Breast epithelium (tissue), 4 donors: ENCODE measurements at regions not wholly inside any gene's neighbourhood (a gene's known extent, or its start where the extent isn't known, plus 50 kb on each side); places are given as distances from the start of the nearest gene placed in this dataset.

Experiments
- DNase-seq, 2 donors: peaks; one replicate each; pipeline ENCODE4 v3.0.0-alpha.2; 2019; ENCODE audit warnings: low spot score in 2 of 2
- H3K27ac ChIP-seq, 2 donors: fragments of 200-600 bp; sonication (generic) in 1 of 2; one replicate each; pipeline ENCODE4 v1.5.1; 2016 to 2019; ENCODE audit warnings: mild to moderate bottlenecking in 1 of 2
- H3K27me3 ChIP-seq, 2 donors: fragments of 200-600 bp; sonication (generic) in 1 of 2; one replicate each; pipeline versions ENCODE4 v1.5.1 to v1.6.0; 2017 to 2019; ENCODE audit warnings: control low read depth in 1 of 2, mild to moderate bottlenecking in 1 of 2
- H3K36me3 ChIP-seq: fragments of 200-600 bp; one replicate; pipeline ENCODE4 v1.5.1; 2019
- H3K4me1 ChIP-seq, 2 donors: fragments of 200-600 bp; sonication (generic); one replicate each; pipeline ENCODE4 v1.5.1; 2016 to 2019; ENCODE audit warnings: control low read depth in 1 of 2
- H3K4me3 ChIP-seq, 3 donors: fragments of 200-600 bp; sonication (generic); 1 replicate in 2 of 3; 2 replicates in 1 of 3; pipeline ENCODE4 v1.5.1; 2016 to 2019; ENCODE audit warnings: mild to moderate bottlenecking in 3 of 3, moderate library complexity in 2 of 3
- H3K9me3 ChIP-seq, 2 donors: fragments of 200-600 bp; sonication (generic) in 1 of 2; one replicate each; pipeline ENCODE4 v1.5.1; 2016 to 2019; ENCODE audit warnings: control low read depth in 1 of 2
- POLR2A ChIP-seq: fragments of 450-650 bp; IDR thresholded peaks from one replicate; pipeline ENCODE4 v1.6.1; 2016; ENCODE audit warnings: antibody characterized with exemption, mild to moderate bottlenecking, moderate library complexity
- POLR2AphosphoS5 ChIP-seq, 3 donors: sonication (generic); formaldehyde crosslinking; IDR thresholded peaks; one replicate each; pipeline ENCODE4 v1.6.1; 2017; ENCODE audit warnings: antibody characterized with exemption in 3 of 3
- intact Hi-C: fragments of 100-400 bp; cut with DNase I; formaldehyde crosslinking; loops from one replicate; pipeline ENCODE4 v1.15.1; 2023; ENCODE audit warnings: low total_unique reads
- TF ChIP-seq, protein P1 (sequence below), 3 donors: fragments of 450-650 bp; IDR thresholded peaks; one replicate each; pipeline ENCODE4 v1.5.1; 2016 to 2017; ENCODE audit warnings: antibody characterized with exemption in 3 of 3, mild to moderate bottlenecking in 3 of 3, moderate library complexity in 3 of 3

GRCh38 chr6:121668259-121668658 is 232.8 kb downstream of the GJA1 start:
- no peaks in the 10 kb centered on the region for H3K9me3 ChIP-seq
- H3K36me3 ChIP-seq, result no peaks in the 10 kb centered on the region
- H3K4me1 ChIP-seq, result no peaks in the 10 kb centered on the region
- intact Hi-C loops, result no loop called here
- H3K27ac ChIP-seq, result no peak overlapping the region
- H3K4me3 ChIP-seq, result no peak overlapping the region
- H3K27me3 ChIP-seq, result no peaks in the 10 kb centered on the region
- TF ChIP-seq POLR2A, result no peak
- no peak for TF ChIP-seq POLR2AphosphoS5 (IDR thresholded peaks at IDR 0.05)
- TF ChIP-seq, protein P1, sequence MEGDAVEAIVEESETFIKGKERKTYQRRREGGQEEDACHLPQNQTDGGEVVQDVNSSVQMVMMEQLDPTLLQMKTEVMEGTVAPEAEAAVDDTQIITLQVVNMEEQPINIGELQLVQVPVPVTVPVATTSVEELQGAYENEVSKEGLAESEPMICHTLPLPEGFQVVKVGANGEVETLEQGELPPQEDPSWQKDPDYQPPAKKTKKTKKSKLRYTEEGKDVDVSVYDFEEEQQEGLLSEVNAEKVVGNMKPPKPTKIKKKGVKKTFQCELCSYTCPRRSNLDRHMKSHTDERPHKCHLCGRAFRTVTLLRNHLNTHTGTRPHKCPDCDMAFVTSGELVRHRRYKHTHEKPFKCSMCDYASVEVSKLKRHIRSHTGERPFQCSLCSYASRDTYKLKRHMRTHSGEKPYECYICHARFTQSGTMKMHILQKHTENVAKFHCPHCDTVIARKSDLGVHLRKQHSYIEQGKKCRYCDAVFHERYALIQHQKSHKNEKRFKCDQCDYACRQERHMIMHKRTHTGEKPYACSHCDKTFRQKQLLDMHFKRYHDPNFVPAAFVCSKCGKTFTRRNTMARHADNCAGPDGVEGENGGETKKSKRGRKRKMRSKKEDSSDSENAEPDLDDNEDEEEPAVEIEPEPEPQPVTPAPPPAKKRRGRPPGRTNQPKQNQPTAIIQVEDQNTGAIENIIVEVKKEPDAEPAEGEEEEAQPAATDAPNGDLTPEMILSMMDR (IDR thresholded peaks at IDR 0.05), result no peak
- DNase-seq, result no peak

- Histone ChIP-seq H3K4me3 (no peak overlapping the region), H3K27ac (no peak overlapping the region), H3K9me3 (no peaks in the 10 kb centered on the region), H3K36me3 (no peaks in the 10 kb centered on the region), H3K27me3 (no peaks in the 10 kb centered on the region), H3K4me1 (no peaks in the 10 kb centered on the region)
- DNase-seq, result no peak
- TF ChIP-seq POLR2AphosphoS5 (IDR thresholded peaks at IDR 0.05) (no peak), POLR2A (no peak)
- TF ChIP-seq, protein P1 (IDR thresholded peaks at IDR 0.05), result no peak
- intact Hi-C loops, result no loop called here
These were observed 235.1 kb downstream of the GJA1 start for GRCh38 chr6:121670511-121670910.

DNA sequence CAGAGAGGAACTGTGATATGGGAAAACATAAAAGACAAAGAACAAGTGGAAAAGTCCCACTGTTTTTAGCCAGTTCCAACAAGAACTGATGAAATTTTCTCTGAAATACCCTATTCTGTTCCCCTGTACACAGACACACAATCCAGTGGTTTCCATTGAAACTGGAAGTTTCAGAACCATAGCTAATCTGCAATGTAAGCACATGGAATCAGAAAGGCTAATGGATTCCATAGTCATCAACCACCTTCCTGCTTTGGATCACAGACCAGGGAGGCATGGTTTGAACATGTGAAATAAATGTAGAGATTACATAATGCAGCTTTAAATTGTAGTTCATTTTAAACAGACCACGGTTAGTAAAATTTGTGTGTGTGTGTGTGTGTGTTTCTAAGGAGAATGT is 242.1 kb downstream of the GJA1 start:
- TF ChIP-seq, protein P1 (IDR thresholded peaks at IDR 0.05), result no peak
- TF ChIP-seq POLR2AphosphoS5 (IDR thresholded peaks at IDR 0.05) (no peak), POLR2A (no peak)
- H3K27me3 ChIP-seq, result no peaks in the 10 kb centered on the region
- no peak overlapping the region for H3K4me3 ChIP-seq
- no peaks in the 10 kb centered on the region for H3K4me1 ChIP-seq
- H3K9me3 ChIP-seq, result no peaks in the 10 kb centered on the region
- no peak for DNase-seq
- intact Hi-C loops, result no loop called here
- H3K36me3 ChIP-seq, result no peaks in the 10 kb centered on the region
- no peak overlapping the region for H3K27ac ChIP-seq

DNA sequence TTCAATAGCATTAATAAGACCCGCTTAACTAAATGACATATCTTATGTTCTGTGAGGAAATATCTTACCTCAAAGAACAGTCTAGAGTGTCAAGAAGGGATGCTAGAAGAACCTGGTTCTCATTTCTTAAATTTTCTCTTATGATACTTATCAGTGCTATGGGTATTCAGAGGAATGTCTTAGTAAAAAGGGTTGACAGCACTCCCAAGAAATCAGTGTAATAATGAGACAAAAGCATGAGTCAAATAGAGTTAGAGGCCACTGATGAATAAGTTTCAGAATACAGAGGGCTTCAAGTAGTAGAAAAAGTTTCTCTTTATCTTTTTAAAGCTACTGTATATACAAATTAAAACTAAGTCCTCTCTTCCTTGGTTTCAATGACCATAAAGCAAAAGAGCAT is 242.8 kb downstream of the GJA1 start:
- intact Hi-C loops, result no loop called here
- Histone ChIP-seq H3K27me3 (no peaks in the 10 kb centered on the region), H3K27ac (no peak overlapping the region), H3K36me3 (no peaks in the 10 kb centered on the region), H3K4me3 (no peak overlapping the region), H3K4me1 (no peaks in the 10 kb centered on the region), H3K9me3 (no peaks in the 10 kb centered on the region)
- TF ChIP-seq POLR2A (no peak), POLR2AphosphoS5 (IDR thresholded peaks at IDR 0.05) (no peak)
- TF ChIP-seq, protein P1 (IDR thresholded peaks at IDR 0.05), result no peak
- DNase-seq, result no peak

- Histone ChIP-seq H3K27me3 (no peaks in the 10 kb centered on the region), H3K4me1 (no peaks in the 10 kb centered on the region), H3K9me3 (no peaks in the 10 kb centered on the region), H3K4me3 (no peak overlapping the region), H3K27ac (no peak overlapping the region), H3K36me3 (no peaks in the 10 kb centered on the region)
- intact Hi-C loops, result no loop called here
- no peak for DNase-seq
- no peak for TF ChIP-seq POLR2A
- no peak for TF ChIP-seq POLR2AphosphoS5 (IDR thresholded peaks at IDR 0.05)
- TF ChIP-seq, protein P1 (IDR thresholded peaks at IDR 0.05), result no peak
These were observed 244.6 kb downstream of the GJA1 start for GRCh38 chr6:121680058-121680457.
